Adrenal gland (tissue), 9 donors: ENCODE measurements at regions not wholly inside any gene's neighbourhood (a gene's known extent, or its start where the extent isn't known, plus 50 kb on each side); places are given as distances from the start of the nearest gene placed in this dataset.
A peak's percentile ranks its signal among the peaks of the same experiment; 100 is the strongest.

Experiments
- DNase-seq, 7 donors: peaks; one replicate each; pipeline ENCODE4 v3.0.0-alpha.2; 2019 to 2020
- H3K27ac ChIP-seq, 5 donors: fragments of 200-600 bp; sonication (generic) in 4 of 5; 1 replicate in 3 of 5; 2 replicates in 2 of 5; pipeline versions ENCODE4 v1.5.1 to v1.8.0; 2016 to 2020; ENCODE audit warnings: mild to moderate bottlenecking in 1 of 5
- H3K27me3 ChIP-seq: fragments of 200-600 bp; 2 replicates; pipeline ENCODE4 v1.8.0; 2021
- H3K36me3 ChIP-seq, 2 donors: fragments of 200-600 bp; replicated peaks in 1 of 2; 1 replicate in 1 of 2; 2 replicates in 1 of 2; pipeline versions ENCODE4 v1.5.1 to v1.8.0; 2018 to 2022
- H3K4me1 ChIP-seq, 2 donors: fragments of 200-600 bp; replicated peaks in 1 of 2; 1 replicate in 1 of 2; 2 replicates in 1 of 2; pipeline versions ENCODE4 v1.5.1 to v1.8.0; 2018 to 2021
- H3K4me3 ChIP-seq, 4 donors: fragments of 200-600 bp; sonication (generic) in 3 of 4; one replicate each; pipeline ENCODE4 v1.5.1; 2016 to 2018
- H3K9me3 ChIP-seq, 3 donors: fragments of 200-600 bp; sonication (generic) in 1 of 3; replicated peaks in 1 of 3; 1 replicate in 2 of 3; 2 replicates in 1 of 3; pipeline versions ENCODE4 v1.5.1 to v1.8.0; 2016 to 2021
- POLR2A ChIP-seq, 2 donors: fragments of 450-650 bp; IDR thresholded peaks; one replicate each; pipeline ENCODE4 v1.6.1; 2017; ENCODE audit warnings: antibody characterized with exemption in 2 of 2, mild to moderate bottlenecking in 2 of 2, moderate library complexity in 1 of 2
- WGBS, 4 donors: extraction: QIAGEN DNeasy Blood & Tissue Kit in 2 of 4; methylation state at CpG; one replicate each; pipeline versions ENCODE4 v1.1.5 to v1.1.7; 2013 to 2017; 5-methylcytosine and 5-hydroxymethylcytosine counted together
- intact Hi-C, 2 donors: fragments of 100-400 bp; cut with DNase I; formaldehyde crosslinking; loops; one replicate each; pipeline versions ENCODE4 v1.14.1 to v1.15.0; 2022 to 2023
- TF ChIP-seq, protein P1 (sequence below), 6 experiments: fragments of 450-650 bp in 4 of 6; fragments of 200-600 bp in 2 of 6; sonication (generic) in 1 of 6; IDR thresholded peaks; 1 replicate in 5 of 6; 2 replicates in 1 of 6; pipeline versions ENCODE4 v1.5.1 to v1.8.0; 2016 to 2021; ENCODE audit warnings: antibody characterized with exemption in 6 of 6, mild to moderate bottlenecking in 2 of 6, moderate library complexity in 1 of 6
- donor health status: healthy with polysubstance abuse.
- donor health status: Bipolar disorder and iron deficiency.
- donor health status: DM: yes; HTN: yes; CAD: no.
- donor health status: DM: no; HTN: no; CAD: no.
- donor health status: DM: no; HTN: no; CAD: no.

DNA sequence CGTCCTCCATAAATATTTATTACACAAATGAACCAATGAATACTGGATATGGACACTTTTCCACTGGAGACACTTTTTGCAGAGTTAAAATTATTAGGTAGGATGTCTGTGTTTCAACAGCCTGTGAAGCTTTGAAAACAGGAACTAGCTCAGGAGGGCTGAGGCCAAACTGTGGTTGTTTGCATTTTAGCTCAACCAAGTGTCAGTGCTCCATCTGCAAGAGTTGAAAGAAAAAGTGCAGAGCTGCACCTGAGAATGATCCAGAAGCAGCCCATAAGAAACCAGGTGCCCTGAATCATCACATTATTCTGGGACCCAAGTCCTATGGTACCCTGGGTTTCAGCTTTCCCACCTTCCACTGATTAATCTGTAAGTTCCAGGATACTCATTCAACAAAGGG is 180.4 kb downstream of the TRIB2 start:
- no peaks in the 10 kb centered on the region for H3K9me3 ChIP-seq
- H3K27ac ChIP-seq, result peak overlapping the region in 2 of 5 donors; percentile 50 to 73
- no peak for DNase-seq
- no peaks in the 10 kb centered on the region for H3K27me3 ChIP-seq
- intact Hi-C loops, result no loop called here
- H3K4me3 ChIP-seq, result no peak overlapping the region
- 55 to 71% (median 57%) methylated on average over 1 of the region's 1 CpG for WGBS, 4 donors
- no peaks in the 10 kb centered on the region for H3K36me3 ChIP-seq
- TF ChIP-seq, protein P1, sequence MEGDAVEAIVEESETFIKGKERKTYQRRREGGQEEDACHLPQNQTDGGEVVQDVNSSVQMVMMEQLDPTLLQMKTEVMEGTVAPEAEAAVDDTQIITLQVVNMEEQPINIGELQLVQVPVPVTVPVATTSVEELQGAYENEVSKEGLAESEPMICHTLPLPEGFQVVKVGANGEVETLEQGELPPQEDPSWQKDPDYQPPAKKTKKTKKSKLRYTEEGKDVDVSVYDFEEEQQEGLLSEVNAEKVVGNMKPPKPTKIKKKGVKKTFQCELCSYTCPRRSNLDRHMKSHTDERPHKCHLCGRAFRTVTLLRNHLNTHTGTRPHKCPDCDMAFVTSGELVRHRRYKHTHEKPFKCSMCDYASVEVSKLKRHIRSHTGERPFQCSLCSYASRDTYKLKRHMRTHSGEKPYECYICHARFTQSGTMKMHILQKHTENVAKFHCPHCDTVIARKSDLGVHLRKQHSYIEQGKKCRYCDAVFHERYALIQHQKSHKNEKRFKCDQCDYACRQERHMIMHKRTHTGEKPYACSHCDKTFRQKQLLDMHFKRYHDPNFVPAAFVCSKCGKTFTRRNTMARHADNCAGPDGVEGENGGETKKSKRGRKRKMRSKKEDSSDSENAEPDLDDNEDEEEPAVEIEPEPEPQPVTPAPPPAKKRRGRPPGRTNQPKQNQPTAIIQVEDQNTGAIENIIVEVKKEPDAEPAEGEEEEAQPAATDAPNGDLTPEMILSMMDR (IDR thresholded peaks at IDR 0.05), result no peak
- no peak for TF ChIP-seq POLR2A (IDR thresholded peaks at IDR 0.05)
- H3K4me1 ChIP-seq, result no peaks in the 10 kb centered on the region

DNA sequence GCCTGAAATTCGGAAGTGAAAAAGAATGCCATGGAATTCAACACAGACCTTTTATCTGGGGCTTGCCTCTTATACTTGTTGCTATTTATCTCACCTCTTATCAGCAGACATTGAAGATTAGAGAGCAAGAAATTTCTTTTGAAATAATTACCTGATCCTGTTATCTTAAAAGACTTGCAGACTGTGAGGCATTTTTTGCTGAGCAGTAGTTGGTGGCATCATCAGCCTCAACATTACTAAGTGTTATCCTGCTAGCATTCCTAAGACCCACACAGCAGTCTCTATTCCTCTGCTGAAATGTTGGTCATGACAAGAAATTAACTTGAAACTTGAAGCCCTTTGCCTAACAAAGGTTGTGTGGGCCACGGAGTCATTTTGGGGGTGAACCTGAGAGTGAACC is 186.5 kb downstream of the TRIB2 start:
- intact Hi-C loops, result no loop called here
- Histone ChIP-seq H3K4me1 (no peaks in the 10 kb centered on the region), H3K36me3 (no peaks in the 10 kb centered on the region), H3K9me3 (no peaks in the 10 kb centered on the region), H3K4me3 (no peak overlapping the region), H3K27ac (no peak overlapping the region), H3K27me3 (no peaks in the 10 kb centered on the region)
- 86 to 100% (median 96%) methylated on average over 2 of the region's 2 CpGs for WGBS, 4 donors
- no peak for DNase-seq
- TF ChIP-seq POLR2A (IDR thresholded peaks at IDR 0.05), result no peak
- TF ChIP-seq, protein P1 (IDR thresholded peaks at IDR 0.05), result no peak

DNA sequence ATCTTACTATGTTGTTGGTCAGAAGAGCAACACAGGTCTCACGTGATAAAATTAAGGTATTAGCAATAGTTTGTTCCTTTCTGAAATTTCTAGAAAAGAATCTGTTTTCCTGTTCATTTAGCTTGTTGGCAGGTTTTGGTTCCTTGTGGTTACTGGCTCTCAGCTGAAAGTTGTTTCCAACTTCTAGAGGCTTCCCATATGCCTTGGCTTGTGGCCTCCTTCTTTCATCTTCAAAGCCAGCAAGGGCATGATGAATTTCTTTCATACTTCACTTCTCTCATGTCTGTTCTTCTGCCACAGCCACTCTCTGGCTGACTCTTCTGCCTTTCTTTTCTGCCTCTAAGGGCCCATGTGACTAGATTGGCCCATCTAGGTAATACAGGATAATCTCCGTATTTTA is 193.7 kb downstream of the TRIB2 start:
- WGBS, 4 donors, result 86 to 94% (median 90%) methylated on average over 2 of the region's 2 CpGs
- intact Hi-C loops, result loop anchor here in 1 of 2 donors (10.0 kb wide), 1 partner anchor 86 kb away; no protein-coding TSS in a partner anchor

DNA sequence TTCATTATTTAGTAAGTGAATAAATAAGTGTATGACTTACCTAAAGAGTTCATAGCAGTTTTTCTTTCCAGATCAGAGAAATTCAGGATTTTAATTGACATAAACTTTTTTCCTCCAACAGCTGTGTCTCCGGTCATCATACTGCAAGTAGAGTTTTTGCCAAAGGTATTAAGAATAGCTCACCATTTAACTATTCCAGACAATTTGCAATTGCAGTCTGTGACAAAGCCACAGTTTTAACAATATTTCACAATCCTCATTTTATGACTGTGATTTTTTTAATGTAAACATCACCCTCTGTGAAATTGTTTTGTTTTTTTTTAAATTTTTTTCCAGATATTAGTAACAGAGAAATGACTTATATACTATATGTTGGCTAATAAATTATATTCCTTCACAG is 199.1 kb downstream of the TRIB2 start:
- Histone ChIP-seq H3K4me3 (no peak overlapping the region), H3K27me3 (no peaks in the 10 kb centered on the region), H3K27ac (no peak overlapping the region), H3K36me3 (no peaks in the 10 kb centered on the region), H3K4me1 (peaks cover 0 to 7% of the 10 kb centered on the region in 2 donors), H3K9me3 (no peaks in the 10 kb centered on the region)
- TF ChIP-seq, protein P1 (IDR thresholded peaks at IDR 0.05), result no peak
- no peak for TF ChIP-seq POLR2A (IDR thresholded peaks at IDR 0.05)
- no peak for DNase-seq
- WGBS, 4 donors, result 85 to 94% (median 87%) methylated on average over 1 of the region's 1 CpG
- intact Hi-C loops, result loop anchor here in 1 of 2 donors (10.0 kb wide), 1 partner anchor 91 kb away; no protein-coding TSS in a partner anchor

More for the DNA sequence above, 193.7 kb downstream of the TRIB2 start:
- DNase-seq, result no peak
- Histone ChIP-seq H3K4me3 (no peak overlapping the region), H3K27me3 (no peaks in the 10 kb centered on the region), H3K36me3 (no peaks in the 10 kb centered on the region), H3K4me1 (no peaks in the 10 kb centered on the region), H3K27ac (no peak overlapping the region), H3K9me3 (no peaks in the 10 kb centered on the region)
- TF ChIP-seq, protein P1 (IDR thresholded peaks at IDR 0.05), result no peak
- TF ChIP-seq POLR2A (IDR thresholded peaks at IDR 0.05), result no peak
